GM12878 (cell line): ENCODE measurements at regions not wholly inside any gene's neighbourhood (a gene's known extent, or its start where the extent isn't known, plus 50 kb on each side); places are given as distances from the start of the nearest gene placed in this dataset.

Experiments used
- ATAC-seq: fragments of 200-7000 bp; cut with Tn5 transposase; 3 replicates; pipeline ENCODE4 v1.9.1; 2020; ENCODE audit warnings: mild to moderate bottlenecking, moderate library complexity
- BruUV-seq: library from RNA; stranded (reverse); fragments of 400-500 nt; replicated peaks from 2 replicates; lab custom pipeline; 2021; lab: Mats Ljungman, UMichigan
- CTCF ChIA-PET: fragments of 300-600 bp; sonication (Branson Sonifier 250); formaldehyde crosslinking; extraction: SDS; loops from one replicate; lab custom pipeline; 2021; ENCODE audit warnings: inconsistent platforms; lab: Yijun Ruan, JAX
- POLR2A ChIA-PET: fragments of 350-600 bp; formaldehyde crosslinking; extraction: SDS; loops from one replicate; lab custom pipeline; 2021; ENCODE audit warnings: inconsistent platforms; lab: Charles Lee
- RAD21 ChIA-PET: fragments of 300-600 bp; sonication (Branson Sonifier 250); formaldehyde crosslinking; loops from one replicate; lab custom pipeline; 2023; ENCODE audit warnings: antibody characterized with exemption; ENCODE audit not compliant: unreplicated experiment; lab: Charles Lee
- SMC1A ChIA-PET: fragments of 300-600 bp; sonication (Branson Sonifier 250); formaldehyde crosslinking; loops from one replicate; lab custom pipeline; 2023; ENCODE audit not compliant: unreplicated experiment, uncharacterized antibody; lab: Charles Lee
- DNase-seq: peaks from one replicate; pipeline ENCODE4 v3.0.0-alpha.2; 2011; ENCODE audit warnings: low read depth, low spot score
- FAIRE-seq: peaks from 3 replicates; lab custom pipeline; 2011; peaks lifted over from hg19 to GRCh38; lab: Jason Lieb, UNC
- H2AFZ ChIP-seq: 2 replicates; pipeline ENCODE4 v1.6.0; 2011; ENCODE audit warnings: low read depth, low read length, control low read depth; ENCODE audit not compliant: control insufficient read depth
- H3K27ac ChIP-seq: 2 replicates; pipeline ENCODE4 v1.5.1; 2011; ENCODE audit warnings: control low read depth; ENCODE audit not compliant: control insufficient read depth, insufficient read depth
- H3K27me3 ChIP-seq, 2 experiments: replicated peaks in 1 of 2; 2 replicates each; pipeline versions ENCODE4 v1.6.0 to v1.6.1; 2011; ENCODE audit warnings: low read length in 1 of 2; ENCODE audit not compliant: control insufficient read depth in 2 of 2, insufficient read depth in 2 of 2
- H3K36me3 ChIP-seq, 2 experiments: 2 replicates each; pipeline ENCODE4 v1.5.1; 2011; ENCODE audit warnings: low read length in 1 of 2; ENCODE audit not compliant: control insufficient read depth in 2 of 2, insufficient read depth in 2 of 2
- H3K4me1 ChIP-seq: 2 replicates; pipeline ENCODE4 v1.6.1; 2011; ENCODE audit warnings: mild to moderate bottlenecking, low read length, moderate library complexity, mixed read lengths; ENCODE audit not compliant: control insufficient read depth, insufficient read depth
- H3K4me2 ChIP-seq: 2 replicates; pipeline ENCODE4 v1.6.0; 2011; ENCODE audit warnings: control low read depth; ENCODE audit not compliant: control insufficient read depth, insufficient read depth
- H3K4me3 ChIP-seq: fragments of 200-600 bp; sonication (generic); 2 replicates; pipeline ENCODE4 v1.5.1; 2016
- H3K79me2 ChIP-seq: 2 replicates; pipeline ENCODE4 v1.6.0; 2011; ENCODE audit warnings: low read length; ENCODE audit not compliant: control insufficient read depth, insufficient read depth
- H3K9ac ChIP-seq: 2 replicates; pipeline ENCODE4 v1.8.0; 2011; ENCODE audit warnings: low read length, control low read depth, mixed read lengths; ENCODE audit not compliant: control insufficient read depth, insufficient read depth
- H3K9me3 ChIP-seq: replicated peaks from 3 replicates; pipeline ENCODE4 v1.5.1; 2011; ENCODE audit warnings: mild to moderate bottlenecking, low read length; ENCODE audit not compliant: control insufficient read depth, insufficient read depth
- H4K20me1 ChIP-seq: 2 replicates; pipeline ENCODE4 v1.6.0; 2011; ENCODE audit not compliant: control insufficient read depth, insufficient read depth
- ATF3 ChIP-seq: IDR thresholded peaks from 2 replicates; pipeline ENCODE4 v1.6.1; 2011; ENCODE audit warnings: low read depth, mild to moderate bottlenecking, low read length, moderate library complexity, borderline replicate concordance; ENCODE audit errors: extremely low read depth
- CEBPB ChIP-seq, 2 experiments: fragments of 150-350 bp in 1 of 2; IDR thresholded peaks; 2 replicates each; pipeline ENCODE4 v1.6.1; 2012 to 2014; ENCODE audit warnings: low read depth in 2 of 2, low read length in 2 of 2, borderline replicate concordance in 1 of 2, inconsistent platforms in 1 of 2
- CREM ChIP-seq: IDR thresholded peaks from 2 replicates; pipeline ENCODE4 v1.6.1; 2014; ENCODE audit warnings: antibody characterized with exemption, low read depth
- CTCF ChIP-seq, 3 experiments: IDR thresholded peaks in 2 of 3; conservative IDR thresholded peaks in 1 of 3; 2 replicates each; pipeline ENCODE4 v1.5.1; 2011; ENCODE audit warnings: low read depth in 3 of 3, low read length in 3 of 3, mild to moderate bottlenecking in 3 of 3, control low read depth in 2 of 3, moderate library complexity in 2 of 3, inconsistent platforms in 1 of 3, mixed read lengths in 1 of 3; ENCODE audit not compliant: control insufficient read depth in 2 of 3, insufficient read depth in 1 of 3; ENCODE audit errors: extremely low read depth in 1 of 3
- ELK1 ChIP-seq: IDR thresholded peaks from 2 replicates; pipeline ENCODE4 v1.6.1; 2012; ENCODE audit warnings: low read depth, low read length, improper control_type of control experiment
- EZH2 ChIP-seq: IDR thresholded peaks from 2 replicates; pipeline ENCODE4 v1.6.1; 2012; ENCODE audit warnings: low read depth, mild to moderate bottlenecking, control low read depth, inconsistent platforms, low read length, borderline replicate concordance; ENCODE audit not compliant: control insufficient read depth
- MEF2A ChIP-seq: IDR thresholded peaks from 2 replicates; pipeline ENCODE4 v1.6.1; 2011; ENCODE audit warnings: low read depth, mild to moderate bottlenecking, low read length, moderate library complexity; ENCODE audit not compliant: insufficient read depth
- MYC ChIP-seq: IDR thresholded peaks from 2 replicates; pipeline ENCODE4 v1.6.1; 2011; ENCODE audit warnings: mild to moderate bottlenecking, low read length, moderate library complexity, inconsistent platforms; ENCODE audit not compliant: insufficient read depth, insufficient replicate concordance, insufficient read length, severe bottlenecking
- PAX8 ChIP-seq: fragments of 450-650 bp; IDR thresholded peaks from 2 replicates; pipeline ENCODE4 v1.6.1; 2017; ENCODE audit warnings: mild to moderate bottlenecking, moderate library complexity
- PML ChIP-seq: IDR thresholded peaks from 2 replicates; pipeline ENCODE4 v1.6.1; 2012; ENCODE audit warnings: low read length, inconsistent platforms
- POU2F2 ChIP-seq: IDR thresholded peaks from 3 replicates; pipeline ENCODE4 v1.6.1; 2011; ENCODE audit warnings: low read depth, mild to moderate bottlenecking, low read length, borderline replicate concordance
- SIN3A ChIP-seq: IDR thresholded peaks from 2 replicates; pipeline ENCODE4 v1.6.1; 2012; ENCODE audit warnings: low read depth, low read length, improper control_type of control experiment
- SIX5 ChIP-seq: IDR thresholded peaks from 2 replicates; pipeline ENCODE4 v1.6.1; 2011; ENCODE audit warnings: mild to moderate bottlenecking, low read depth, low read length, moderate library complexity; ENCODE audit not compliant: severe bottlenecking
- SMARCA5 ChIP-seq: fragments of 450-650 bp; IDR thresholded peaks from 2 replicates; pipeline ENCODE4 v1.6.1; 2017; ENCODE audit warnings: mild to moderate bottlenecking
- SRF ChIP-seq, 2 experiments: IDR thresholded peaks; 2 replicates each; pipeline ENCODE4 v1.6.1; 2011; ENCODE audit warnings: low read depth in 2 of 2, low read length in 2 of 2, mild to moderate bottlenecking in 1 of 2, moderate library complexity in 1 of 2
- STAT1 ChIP-seq: fragments of 450-650 bp; conservative IDR thresholded peaks from 2 replicates; pipeline ENCODE4 v1.6.1; 2014; ENCODE audit warnings: antibody characterized with exemption, mild to moderate bottlenecking
- ZNF384 ChIP-seq: IDR thresholded peaks from 2 replicates; pipeline ENCODE4 v1.6.1; 2012; ENCODE audit warnings: low read depth, mild to moderate bottlenecking, low read length, improper control_type of control experiment, borderline replicate concordance
- WGBS: methylation state at CpG from one replicate; pipeline ENCODE4 v1.1.6; 2016; ENCODE audit warnings: low lambda C conversion rate; ENCODE audit not compliant: insufficient replicate concordance, insufficient coverage; ENCODE audit errors: missing lambda C conversion rate; 5-methylcytosine and 5-hydroxymethylcytosine counted together
- in situ Hi-C: fragments of 300-500 bp; cut with MboI; formaldehyde crosslinking; loops from 9 replicates; pipeline ENCODE4 v1.14.3; 2018; ENCODE audit warnings: mixed read lengths
- intact Hi-C: fragments of 100-400 bp; cut with micrococcal nuclease; formaldehyde crosslinking; loops from one replicate; pipeline ENCODE4 v1.14.2; 2022; ENCODE audit not compliant: unreplicated experiment

GRCh38 chr6:153588330-153588729, 450.7 kb upstream of the OPRM1 start:
- 15% methylated on average over 3 of the region's 3 CpGs for WGBS
- Histone ChIP-seq H3K9ac (no peak overlapping the region), H3K27ac (no peak overlapping the region), H2AFZ (no peak overlapping the region), H3K36me3 (no peaks in the 10 kb centered on the region), H3K4me1 (0 out of 2 replicates have a peak, but pooled peaks cover 2% of the 10 kb centered on the region), H3K9me3 (no peaks in the 10 kb centered on the region), H4K20me1 (no peaks in the 10 kb centered on the region), H3K4me2 (no peak overlapping the region), H3K79me2 (no peaks in the 10 kb centered on the region), H3K4me3 (no peak overlapping the region), H3K27me3 (no peaks in the 10 kb centered on the region)
- ChIA-PET POLR2A (no interaction called here), RAD21 (no interaction called here), CTCF (no interaction called here), SMC1A (no interaction called here)
- no peak for ATAC-seq
- in situ Hi-C loops (no loop called here), intact Hi-C loops (no loop called here)
- TF ChIP-seq ZNF384 (no peak), SRF (IDR thresholded peaks at IDR 0.05; ENCODE audit: low read depth in 2 of 2, low read length in 2 of 2) (no peak), POU2F2 (no peak), CTCF (IDR thresholded peaks at IDR 0.05 in 2 of 3, conservative IDR thresholded peaks at IDR 0.05 in 1 of 3; ENCODE audit: control insufficient read depth in 2 of 3, extremely low read depth in 1 of 3, insufficient read depth in 1 of 3, low read depth in 3 of 3, low read length in 3 of 3) (no peak), STAT1 (no peak), SIX5 (no peak), SIN3A (no peak), PML (no peak), MEF2A (no peak), ELK1 (no peak), SMARCA5 (no peak), CREM (no peak), MYC (no peak), EZH2 (no peak), CEBPB (IDR thresholded peaks at IDR 0.05; ENCODE audit: borderline replicate concordance in 1 of 2, low read depth in 2 of 2, low read length in 2 of 2) (no peak), ATF3 (no peak), PAX8 (no peak)
- BruUV-seq: no TSS peak
- no peak for DNase-seq
- FAIRE-seq: no peak
